GM21576 (cell line): ENCODE measurements at regions not wholly inside any gene's neighbourhood (a gene's known extent, or its start where the extent isn't known, plus 50 kb on each side); places are given as distances from the start of the nearest gene placed in this dataset.

Experiments
- ATAC-seq: cut with Tn5 transposase; IDR thresholded peaks from one replicate; pipeline ENCODE4 v1.9.1; 2021; ENCODE audit warnings: mild to moderate bottlenecking, moderate library complexity; ENCODE audit not compliant: unreplicated experiment

DNA sequence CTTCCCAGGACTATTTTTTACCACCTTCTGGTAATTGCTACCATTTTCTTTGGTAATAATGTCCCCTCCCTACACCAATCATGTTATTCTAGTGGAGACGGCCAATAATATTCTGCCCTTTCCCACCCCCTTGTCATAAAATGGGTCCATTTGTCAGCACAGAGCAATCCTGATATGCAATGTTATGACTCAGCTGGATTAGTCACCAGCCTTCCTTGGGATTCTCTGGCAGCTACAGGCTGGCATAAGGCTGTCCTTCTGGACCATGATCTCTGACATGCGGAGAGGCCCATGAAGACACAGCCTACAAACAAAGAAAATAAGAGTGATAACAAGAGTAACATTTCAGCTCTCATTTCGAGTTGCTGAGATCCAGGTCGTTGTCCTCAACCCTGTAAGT lies 222.0 kb upstream of the CPNE8 start:
- no peak for ATAC-seq

DNA sequence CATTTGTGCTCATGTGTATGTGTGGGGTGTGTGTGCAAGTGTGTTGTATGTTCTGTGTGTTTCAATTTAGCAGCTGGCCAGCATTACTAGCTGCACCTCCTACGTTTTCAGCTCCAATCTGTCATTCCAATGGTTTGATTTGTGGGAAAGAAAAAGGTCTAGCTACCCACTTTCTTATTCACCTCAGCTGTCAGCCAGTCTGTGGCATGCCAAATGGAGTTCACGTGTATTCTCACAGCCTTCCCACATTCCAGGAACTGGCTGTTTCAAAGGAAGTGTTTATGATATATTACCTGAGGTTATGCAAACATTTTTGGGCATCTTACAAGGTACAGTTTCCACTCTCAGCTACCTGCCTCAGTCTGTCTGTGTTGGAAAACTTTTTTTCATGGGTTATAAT lies 220.2 kb upstream of the CPNE8 start:
- ATAC-seq = no peak

DNA sequence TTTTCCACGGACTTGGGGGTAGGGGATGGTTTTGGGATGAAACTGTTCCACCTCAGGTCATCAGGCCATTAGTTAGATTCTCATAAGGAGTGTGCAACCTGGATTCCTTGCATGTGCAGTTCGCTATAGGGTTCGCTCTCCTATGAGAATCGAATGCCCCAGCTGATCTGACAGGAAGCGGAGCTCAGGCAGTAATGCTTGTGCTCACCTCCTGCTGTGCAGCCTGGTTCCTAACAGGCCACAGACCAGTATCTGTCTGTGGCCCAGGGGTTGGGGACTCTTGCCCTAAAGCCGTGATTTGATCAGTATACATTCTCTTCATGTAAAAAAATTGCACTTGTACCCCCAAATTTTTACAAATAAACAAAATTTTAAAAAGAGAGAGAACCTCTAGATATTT lies 219.4 kb upstream of the CPNE8 start:
- ATAC-seq = no peak

DNA sequence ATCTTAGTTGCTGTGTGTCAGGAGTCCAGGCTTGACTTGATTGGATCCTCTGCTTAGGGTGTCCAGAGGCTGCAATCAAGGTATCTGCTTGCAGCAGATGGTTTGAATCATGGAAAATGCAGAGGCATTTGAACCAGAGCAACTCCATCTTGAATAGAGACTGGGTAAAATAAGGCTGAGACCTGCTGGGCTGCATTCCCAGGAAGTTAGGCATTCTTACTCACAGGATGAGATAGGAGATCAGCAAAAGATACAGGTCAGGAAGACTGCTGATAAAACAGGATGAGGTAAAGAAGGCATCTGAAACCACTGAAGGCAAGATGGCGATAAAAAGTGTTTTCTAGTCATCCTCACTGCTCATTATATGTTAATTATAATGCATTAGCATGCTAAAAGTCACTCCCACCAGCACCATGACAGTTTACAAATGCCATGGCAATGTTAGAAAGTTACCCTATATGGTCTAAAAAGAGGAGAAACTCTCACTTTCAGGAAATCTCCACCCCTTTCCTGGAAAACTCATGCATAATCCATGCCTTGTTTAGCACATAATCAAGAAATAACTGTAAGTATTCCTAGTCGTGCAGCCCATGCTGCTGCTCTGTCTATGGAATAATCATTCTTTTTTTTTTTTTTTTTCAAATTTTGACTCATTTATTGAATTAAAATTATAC lies 218.3 kb upstream of the CPNE8 start:
- no peak for ATAC-seq

DNA sequence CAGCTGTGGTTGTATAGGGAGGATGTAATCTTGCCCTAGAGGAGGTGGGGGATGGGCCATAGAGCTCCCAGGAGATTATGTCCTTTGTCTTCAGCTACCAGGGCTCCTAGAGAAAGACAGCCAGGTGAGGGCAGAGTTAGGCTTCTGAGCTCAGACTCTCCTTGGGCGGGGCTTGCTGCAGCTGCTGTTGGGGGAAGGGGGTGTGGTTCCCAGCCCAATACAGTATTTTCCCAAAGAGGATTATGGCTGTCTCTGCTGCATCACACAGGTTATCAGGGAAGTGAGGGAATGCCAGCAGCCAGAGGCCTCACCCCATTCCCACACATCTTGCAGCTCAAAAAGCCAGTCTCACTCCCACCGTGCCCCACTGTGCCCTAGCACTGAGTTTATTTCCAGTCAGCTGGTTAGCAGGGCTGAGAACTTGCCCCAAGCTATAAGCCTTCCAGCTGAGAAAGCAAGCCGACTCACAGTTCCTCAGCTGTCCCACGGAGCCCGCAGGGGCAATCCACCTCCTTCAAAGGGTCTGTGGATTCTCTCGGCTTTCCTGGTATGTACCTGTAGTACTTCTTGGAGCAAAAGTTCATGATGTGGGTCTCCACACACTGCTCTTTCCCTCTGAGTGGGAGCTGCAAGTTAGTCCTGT lies 217.3 kb upstream of the CPNE8 start:
- no peak for ATAC-seq

DNA sequence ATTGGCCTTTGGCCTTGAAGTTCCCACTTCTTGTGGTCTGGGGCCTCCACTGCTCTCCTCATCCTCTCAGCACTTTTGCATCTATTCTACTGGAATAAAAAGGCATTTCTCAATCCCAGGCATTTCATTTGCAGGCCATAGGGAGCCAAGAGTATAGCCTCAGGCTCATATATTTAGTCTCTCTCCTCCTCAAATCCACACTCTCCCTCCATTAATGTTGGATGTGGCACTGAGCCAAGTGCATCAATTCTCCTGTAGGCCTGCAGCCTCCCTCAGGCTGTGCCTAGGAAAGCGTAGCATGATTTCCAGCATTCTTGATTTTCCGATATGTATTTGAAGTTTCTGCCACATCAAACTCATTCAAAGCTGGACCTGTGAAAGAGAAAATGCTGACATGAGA lies 211.5 kb upstream of the CPNE8 start:
- no peak for ATAC-seq

DNA sequence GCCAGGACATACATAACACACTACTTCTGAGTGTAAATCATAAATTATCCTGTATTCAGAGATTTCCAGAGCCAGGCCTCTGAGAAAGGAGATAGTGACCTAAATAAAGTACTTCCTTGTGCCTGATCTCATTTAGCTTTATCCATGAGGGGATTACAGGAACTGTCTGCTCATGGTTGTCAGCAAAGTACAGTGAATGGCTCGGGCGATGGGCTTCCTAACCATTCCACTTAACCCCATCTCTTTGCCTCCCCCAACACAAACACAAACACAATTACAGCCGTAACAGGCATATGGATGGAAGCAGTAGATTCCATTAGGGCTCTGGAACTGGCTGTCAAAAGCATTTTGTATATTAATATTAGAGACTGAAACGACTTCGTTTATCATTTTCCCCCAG lies 206.7 kb upstream of the CPNE8 start:
- no peak for ATAC-seq

DNA sequence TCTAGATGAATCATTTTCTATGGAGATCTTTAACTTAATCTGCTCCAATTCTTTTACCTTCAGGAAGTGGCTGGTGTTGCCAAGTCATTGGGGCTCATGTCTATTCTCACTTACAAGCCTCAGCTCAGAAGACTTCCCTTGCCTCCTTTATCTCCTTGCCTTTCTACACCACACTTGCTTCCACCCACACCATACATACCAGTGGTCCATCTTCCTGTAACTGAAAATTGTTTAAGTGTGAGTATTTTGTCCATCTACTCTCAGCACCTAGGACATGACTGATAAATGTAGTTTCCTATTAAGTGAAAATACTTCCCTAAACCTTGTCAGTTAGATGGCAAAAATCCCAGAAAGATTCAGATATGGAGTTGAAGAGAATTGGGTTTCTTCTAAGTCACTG lies 199.7 kb upstream of the CPNE8 start:
- ATAC-seq = no peak

DNA sequence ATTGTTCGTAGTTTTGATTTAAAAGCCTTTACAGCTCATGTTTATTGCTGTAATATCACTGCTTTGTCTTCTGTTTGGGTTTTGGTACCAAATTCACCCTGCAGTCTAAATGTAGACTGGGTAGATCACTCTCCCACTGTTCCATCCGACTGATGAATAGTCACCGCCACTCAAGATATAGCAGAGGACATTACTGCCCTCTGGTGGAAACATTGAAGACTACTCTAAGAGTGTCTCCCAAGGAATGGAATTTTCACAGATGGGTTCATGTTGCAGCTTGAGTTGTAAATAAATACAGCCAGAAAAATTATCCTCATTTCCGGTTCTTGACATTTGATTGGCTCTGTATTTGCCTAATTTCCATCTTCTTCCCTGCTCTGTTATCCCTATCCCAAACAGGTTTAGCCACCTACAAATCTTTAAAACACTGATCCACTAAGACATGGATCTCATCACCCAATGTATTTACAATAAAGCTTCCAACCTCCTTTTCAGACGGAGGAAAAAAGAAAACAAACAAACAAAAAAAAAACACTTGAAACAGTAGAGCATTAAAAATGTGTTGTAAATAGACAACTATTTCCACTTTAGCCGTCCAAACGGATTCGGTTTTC lies 198.3 kb upstream of the CPNE8 start:
- ATAC-seq = peak; percentile 96

DNA sequence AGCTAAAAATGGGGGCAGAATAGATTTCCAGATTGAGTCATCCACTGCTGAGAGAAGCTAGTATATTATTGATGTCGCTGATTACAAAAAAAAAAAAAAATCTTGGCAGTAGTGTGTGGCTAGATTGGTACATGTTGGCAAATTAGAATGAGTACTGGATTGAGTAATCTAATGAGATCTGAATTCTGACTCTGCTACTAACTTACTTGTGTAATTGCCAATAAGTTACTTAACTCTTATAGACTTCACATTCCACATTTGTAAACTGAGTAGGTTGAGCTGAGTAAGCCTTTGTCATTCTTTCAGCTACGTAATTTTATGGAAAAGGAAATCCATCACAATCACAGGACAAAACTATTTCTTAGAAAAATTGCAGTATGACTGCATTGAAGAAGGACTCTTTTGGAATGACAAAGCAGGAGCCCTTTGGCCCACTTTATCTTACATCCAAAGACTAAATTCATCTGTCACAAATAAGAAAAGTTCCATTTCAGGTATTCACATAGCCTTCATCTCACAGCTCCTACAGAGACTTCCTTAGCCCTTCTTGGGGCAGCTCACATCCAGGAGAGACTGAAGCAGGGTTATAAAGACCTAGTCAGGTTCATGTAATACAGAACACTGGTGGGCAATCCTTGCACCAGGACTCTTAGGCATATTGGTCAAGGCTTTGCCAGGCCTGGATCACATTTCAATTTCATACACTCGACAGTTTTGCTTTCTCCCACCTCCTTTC lies 197.3 kb upstream of the CPNE8 start:
- no peak for ATAC-seq

DNA sequence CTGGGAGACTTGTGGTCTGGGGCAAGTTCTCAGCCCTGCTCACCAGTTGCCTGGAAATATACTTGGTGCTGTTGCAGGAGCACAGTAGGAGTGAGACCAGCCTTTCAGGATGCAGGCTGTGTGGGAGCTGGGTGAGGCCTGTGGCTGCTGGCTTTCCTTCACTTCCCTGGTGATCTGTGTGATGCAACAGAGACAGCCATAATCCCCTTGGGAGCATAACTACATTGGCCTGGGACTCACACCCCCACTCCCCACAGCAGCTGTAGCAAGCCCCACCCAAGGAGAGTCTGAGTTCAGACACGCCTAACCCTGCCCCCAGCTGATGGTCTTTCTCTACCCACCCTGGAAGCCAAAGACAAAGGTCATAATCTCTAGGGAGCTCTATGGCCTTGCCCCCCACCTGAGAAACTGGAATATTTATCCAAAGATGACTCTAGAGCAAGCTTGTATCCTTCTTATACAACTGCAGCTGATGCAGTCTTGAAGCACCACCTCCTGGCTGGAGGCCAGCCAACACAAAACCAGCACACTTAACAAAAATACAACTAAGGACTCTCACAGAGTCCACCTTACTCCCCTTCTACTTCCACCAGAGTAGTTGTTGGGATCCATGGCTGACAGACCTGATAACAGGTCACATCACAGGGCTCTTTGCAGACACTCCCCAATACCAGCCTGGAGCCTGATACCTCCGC lies 190.4 kb upstream of the CPNE8 start:
- no peak for ATAC-seq

DNA sequence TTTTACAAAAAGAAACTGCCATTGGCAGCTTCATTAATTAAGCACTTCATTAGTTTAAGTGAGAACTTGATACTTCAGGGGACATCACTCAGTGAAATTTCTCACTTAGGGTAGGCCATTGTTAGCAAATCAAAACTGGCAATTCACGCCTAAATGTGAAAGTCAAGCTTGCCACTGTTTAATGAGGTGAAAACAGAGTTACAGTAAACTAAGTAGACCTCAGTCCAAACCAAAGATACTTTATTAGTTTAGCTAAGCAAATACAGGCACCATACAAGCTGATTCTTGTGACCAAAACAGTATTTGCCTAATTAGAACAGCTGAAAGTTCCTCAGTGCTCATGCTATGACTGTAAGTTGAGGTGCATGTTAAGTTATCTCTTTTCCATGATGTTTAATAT lies 176.5 kb upstream of the CPNE8 start:
- ATAC-seq = no peak

DNA sequence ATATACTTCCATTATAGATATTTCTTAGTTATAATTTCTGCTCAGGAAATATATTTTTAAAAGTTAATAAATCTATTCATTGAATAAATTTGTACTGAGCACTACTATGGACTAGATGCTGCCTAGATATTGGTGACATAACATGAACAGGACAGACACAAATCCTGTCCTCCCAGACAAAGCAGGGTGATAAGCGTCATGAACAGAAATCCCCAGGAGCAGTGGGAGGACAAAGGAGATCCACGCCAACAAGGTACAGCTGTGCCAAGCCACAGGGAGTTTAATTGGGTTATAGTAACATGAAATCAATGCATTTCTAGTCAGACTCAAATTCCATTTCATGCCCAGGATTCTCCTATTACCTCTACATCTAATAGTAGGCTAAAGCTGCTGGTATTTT lies 171.8 kb upstream of the CPNE8 start:
- no peak for ATAC-seq

DNA sequence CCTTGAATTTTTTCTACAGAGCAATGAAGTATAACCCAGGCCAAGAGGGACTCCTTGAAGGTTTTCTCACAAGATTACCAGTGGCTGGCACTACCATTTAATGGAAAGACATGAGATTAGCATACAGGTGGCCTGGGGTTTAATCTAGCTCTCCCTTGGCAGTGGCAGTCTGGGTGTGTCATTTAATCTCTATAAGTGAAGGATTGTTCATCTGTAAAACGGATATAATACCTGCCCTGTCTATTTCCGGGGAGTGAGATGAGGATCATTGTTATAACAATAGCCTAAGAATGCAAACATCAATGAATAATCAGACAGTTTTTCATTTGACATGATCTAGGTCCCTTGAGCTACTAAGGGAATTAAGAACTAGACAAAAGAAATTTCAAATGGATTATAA lies 168.7 kb upstream of the CPNE8 start:
- ATAC-seq = no peak

DNA sequence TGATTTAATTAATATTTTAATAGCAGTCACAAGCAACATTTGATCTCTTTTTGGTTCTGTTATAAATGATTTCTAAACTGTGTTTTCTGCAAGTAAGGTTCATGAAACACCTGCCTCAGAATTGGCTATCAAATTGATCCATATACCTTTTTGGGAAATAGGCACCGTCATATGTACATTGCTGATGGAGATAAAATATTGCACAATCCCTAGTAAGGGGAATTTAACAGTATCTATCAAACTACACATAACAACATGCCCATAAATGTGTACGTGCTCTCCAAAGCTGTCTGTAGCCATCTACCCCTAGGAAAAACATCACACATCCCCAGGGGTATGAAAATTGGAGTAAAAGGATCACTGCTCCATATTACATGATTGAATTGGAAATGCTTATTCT lies 167.3 kb upstream of the CPNE8 start:
- no peak for ATAC-seq

DNA sequence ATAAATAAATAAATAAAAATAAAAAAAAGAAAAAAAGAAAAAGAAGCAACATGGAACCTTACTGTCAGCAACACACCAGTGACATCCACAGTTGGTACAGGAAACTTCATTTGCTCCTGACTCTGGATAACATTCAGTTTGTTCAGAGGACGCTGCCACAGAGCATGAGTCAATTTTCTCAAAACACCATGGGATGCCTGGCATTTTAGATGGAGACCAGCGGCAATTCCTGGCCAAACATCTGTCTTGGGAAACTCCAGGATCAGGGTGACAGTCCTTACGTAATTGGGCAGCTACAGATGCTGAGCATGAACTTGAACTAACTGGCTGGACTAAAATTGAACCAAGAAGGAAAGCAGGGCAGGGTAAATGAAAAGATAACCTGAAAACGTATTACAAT lies 166.2 kb upstream of the CPNE8 start:
- ATAC-seq = no peak

DNA sequence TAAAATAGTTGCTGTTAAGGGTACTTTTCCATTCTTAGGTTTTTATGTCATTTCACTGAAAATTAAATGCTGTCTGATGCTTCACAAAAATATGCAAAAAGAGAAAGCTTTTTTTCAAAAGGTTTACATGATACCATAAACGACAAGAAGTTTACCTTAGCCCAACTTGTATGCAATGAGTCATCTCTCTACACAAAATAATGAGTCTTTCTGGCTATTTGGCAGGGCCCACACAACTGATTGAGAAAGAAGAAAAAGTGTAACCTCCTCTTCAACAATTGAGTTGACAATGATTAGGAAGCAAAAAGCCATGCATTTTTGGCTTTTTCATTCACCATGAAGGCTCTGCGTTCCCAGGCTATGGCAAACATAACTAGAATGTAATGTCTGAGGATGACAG lies 165.4 kb upstream of the CPNE8 start:
- no peak for ATAC-seq

DNA sequence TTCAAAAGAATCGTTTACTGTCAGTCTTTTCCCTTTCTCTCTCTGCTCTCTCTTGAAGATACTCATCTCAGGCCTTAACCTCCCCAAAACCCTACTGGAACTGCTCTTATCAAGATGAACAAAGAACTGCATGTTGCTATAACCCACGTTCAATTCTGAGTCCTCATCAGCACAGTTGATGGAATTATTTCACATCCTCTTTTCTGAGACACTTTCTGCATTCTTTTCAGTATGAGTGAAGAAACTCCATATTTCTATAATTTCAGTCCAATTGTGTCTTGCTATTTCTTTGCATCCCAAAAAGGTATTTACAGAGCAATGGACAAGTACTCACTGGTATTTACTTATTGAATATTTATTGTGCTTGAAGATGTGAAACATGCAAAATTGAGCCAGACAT lies 160.1 kb upstream of the CPNE8 start:
- ATAC-seq = no peak

DNA sequence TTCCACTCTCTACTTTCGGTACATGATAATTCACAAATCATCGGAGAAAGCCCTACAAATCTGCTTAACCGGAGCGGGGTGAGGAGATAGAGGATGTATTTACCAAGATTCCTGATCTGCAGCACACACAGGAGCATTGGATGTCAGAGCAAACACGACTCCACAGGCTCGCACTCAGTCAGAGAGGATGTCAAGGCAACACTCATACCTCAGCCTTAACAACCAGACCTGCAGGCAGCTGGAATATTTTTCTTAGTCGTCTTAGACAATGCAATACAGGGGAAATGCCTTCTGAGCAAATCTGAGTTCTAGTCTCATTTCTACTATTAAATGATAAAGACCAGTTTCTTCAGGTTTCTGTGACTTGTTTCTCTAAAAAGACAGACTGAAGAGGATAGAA lies 159.3 kb upstream of the CPNE8 start:
- ATAC-seq = no peak

DNA sequence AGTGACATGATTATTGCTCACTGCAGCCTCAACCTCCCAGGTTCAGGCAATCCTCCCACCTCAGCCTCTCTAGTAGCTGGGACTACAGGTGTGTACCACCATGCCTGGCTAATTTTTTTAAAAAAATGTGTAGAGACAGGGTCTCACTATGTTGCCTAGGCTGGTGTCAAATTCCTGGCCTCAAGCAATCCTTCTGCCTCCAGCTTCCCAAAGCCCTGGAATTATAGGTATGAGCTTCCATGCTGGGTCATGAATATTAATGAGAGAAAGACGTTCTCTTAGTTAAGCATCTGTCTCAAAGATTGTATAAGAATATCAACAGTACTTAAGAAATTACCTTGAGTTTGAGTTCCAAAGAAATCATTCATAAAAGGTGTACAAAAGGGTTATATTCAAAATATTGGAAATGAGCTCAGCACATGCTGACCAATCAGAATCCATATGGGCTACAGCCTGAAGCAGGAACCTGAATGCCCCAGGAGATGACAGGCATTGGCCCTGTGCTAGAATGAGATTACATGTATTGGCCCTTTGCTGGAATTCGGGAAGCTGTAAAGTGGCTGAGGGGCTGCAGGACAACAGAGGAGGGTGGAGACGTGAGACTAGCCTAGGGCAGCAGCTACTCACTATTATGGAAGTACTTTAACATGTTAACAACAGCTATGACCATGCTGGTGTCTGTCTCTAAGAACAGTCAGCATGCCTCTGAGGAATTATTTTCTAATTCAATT lies 157.0 kb upstream of the CPNE8 start:
- no peak for ATAC-seq

DNA sequence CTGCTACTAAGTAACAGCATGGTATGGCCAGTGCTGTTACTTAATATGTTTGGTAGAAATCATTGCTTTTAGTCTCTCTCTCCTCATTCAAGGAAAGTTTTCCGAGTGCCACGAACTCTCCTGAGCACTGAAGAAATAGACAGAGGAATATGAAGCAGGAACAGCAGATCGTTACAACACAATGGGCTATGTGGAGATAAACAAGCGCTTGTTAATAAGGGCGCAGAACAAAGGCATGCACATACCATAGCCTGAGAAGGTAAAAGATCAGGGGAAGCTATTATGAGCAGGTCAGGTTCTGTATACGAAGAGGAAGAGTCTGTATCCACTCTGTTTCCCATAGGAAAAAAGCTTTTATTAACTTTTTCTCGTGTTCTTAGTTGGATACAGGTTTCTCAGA lies 156.2 kb upstream of the CPNE8 start:
- no peak for ATAC-seq
